Fibroblast of lung (primary cell): ENCODE measurements at regions not wholly inside any gene's neighbourhood (a gene's known extent, or its start where the extent isn't known, plus 50 kb on each side); places are given as distances from the start of the nearest gene placed in this dataset.

ENCODE experiments used
- DNase-seq, 2 donors: peaks; one replicate each; pipeline versions ENCODE4 v3.0.0 to v3.0.0-alpha.2; 2010; ENCODE audit warnings: low read depth in 2 of 2
- H2AFZ ChIP-seq: 2 replicates; pipeline ENCODE4 v1.5.1; 2012; ENCODE audit warnings: low read length, control low read depth, inconsistent platforms
- H3K27ac ChIP-seq: 2 replicates; pipeline ENCODE4 v1.5.1; 2011; ENCODE audit warnings: low read length, control low read depth; ENCODE audit not compliant: insufficient read depth
- H3K27me3 ChIP-seq: 2 replicates; pipeline ENCODE4 v1.5.1; 2011; ENCODE audit warnings: mild to moderate bottlenecking, low read length; ENCODE audit not compliant: control insufficient read depth, insufficient read depth
- H3K36me3 ChIP-seq: 2 replicates; pipeline ENCODE4 v1.5.1; 2011; ENCODE audit warnings: low read length; ENCODE audit not compliant: control insufficient read depth, insufficient read depth
- H3K4me1 ChIP-seq: 2 replicates; pipeline ENCODE4 v1.5.1; 2011; ENCODE audit warnings: low read length; ENCODE audit not compliant: control insufficient read depth, insufficient read depth; ENCODE audit errors: extremely low read depth
- H3K4me2 ChIP-seq: 2 replicates; pipeline ENCODE4 v1.5.1; 2011; ENCODE audit warnings: low read length, control low read depth; ENCODE audit not compliant: insufficient read depth; ENCODE audit errors: extremely low read depth
- H3K4me3 ChIP-seq, 4 experiments: fragments of 200-600 bp in 1 of 4; sonication (generic) in 1 of 4; replicated peaks in 1 of 4; 2 replicates each; pipeline ENCODE4 v1.5.1; 2011 to 2016; ENCODE audit warnings: low read length in 4 of 4, low read depth in 3 of 4, mild to moderate bottlenecking in 3 of 4, control low read depth in 2 of 4, inconsistent platforms in 1 of 4, mixed read lengths in 1 of 4; ENCODE audit not compliant: insufficient read depth in 1 of 4; ENCODE audit errors: control extremely low read depth in 1 of 4
- H3K79me2 ChIP-seq: 2 replicates; pipeline ENCODE4 v1.5.1; 2012; ENCODE audit warnings: mild to moderate bottlenecking, low read length, inconsistent platforms; ENCODE audit not compliant: control insufficient read depth, insufficient read depth
- H3K9ac ChIP-seq: 2 replicates; pipeline ENCODE4 v1.5.1; 2011; ENCODE audit warnings: mild to moderate bottlenecking, low read length, control low read depth; ENCODE audit not compliant: insufficient read depth
- H3K9me3 ChIP-seq: 2 replicates; pipeline ENCODE4 v1.5.1; 2012; ENCODE audit warnings: low read depth, low read length; ENCODE audit not compliant: control insufficient read depth, insufficient read depth
- H4K20me1 ChIP-seq: 2 replicates; pipeline ENCODE4 v1.5.1; 2011; ENCODE audit warnings: low read length; ENCODE audit not compliant: control insufficient read depth, insufficient read depth; ENCODE audit errors: extremely low read depth
- EZH2 ChIP-seq: IDR thresholded peaks from 2 replicates; pipeline ENCODE4 v1.5.1; 2012; ENCODE audit warnings: low read length, control low read depth, mild to moderate bottlenecking; ENCODE audit errors: missing control alignments
- TF ChIP-seq, protein P1 (sequence below), 2 donors: IDR thresholded peaks in 1 of 2; conservative IDR thresholded peaks in 1 of 2; 1 replicate in 1 of 2; 2 replicates in 1 of 2; pipeline ENCODE4 v1.5.1; 2011 to 2012; ENCODE audit warnings: low read length in 2 of 2, control low read depth in 1 of 2, inconsistent platforms in 1 of 2, low read depth in 1 of 2, mild to moderate bottlenecking in 1 of 2

DNA sequence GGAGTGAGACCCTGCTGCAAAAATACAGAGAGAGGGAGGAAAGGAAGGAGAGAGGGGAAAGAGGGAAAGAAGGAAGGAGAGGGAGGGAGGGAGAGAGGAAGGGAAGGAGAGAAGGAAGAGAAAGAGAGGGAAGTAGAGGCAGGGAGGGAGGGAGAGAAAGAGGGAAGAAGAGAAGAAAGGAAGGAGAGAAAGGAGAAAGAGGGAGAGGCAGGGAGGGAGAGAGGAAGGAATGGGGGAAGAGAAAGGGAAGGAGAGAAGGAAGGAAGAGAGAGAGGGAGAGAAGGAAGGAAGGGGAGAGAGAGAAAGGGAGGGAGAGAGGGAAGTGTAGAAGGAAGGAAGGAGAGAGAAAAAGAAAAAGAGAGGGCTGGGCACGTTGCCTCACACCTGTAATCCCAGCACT is 121.7 kb downstream of the TMEM130 start:
- TF ChIP-seq, protein P1, sequence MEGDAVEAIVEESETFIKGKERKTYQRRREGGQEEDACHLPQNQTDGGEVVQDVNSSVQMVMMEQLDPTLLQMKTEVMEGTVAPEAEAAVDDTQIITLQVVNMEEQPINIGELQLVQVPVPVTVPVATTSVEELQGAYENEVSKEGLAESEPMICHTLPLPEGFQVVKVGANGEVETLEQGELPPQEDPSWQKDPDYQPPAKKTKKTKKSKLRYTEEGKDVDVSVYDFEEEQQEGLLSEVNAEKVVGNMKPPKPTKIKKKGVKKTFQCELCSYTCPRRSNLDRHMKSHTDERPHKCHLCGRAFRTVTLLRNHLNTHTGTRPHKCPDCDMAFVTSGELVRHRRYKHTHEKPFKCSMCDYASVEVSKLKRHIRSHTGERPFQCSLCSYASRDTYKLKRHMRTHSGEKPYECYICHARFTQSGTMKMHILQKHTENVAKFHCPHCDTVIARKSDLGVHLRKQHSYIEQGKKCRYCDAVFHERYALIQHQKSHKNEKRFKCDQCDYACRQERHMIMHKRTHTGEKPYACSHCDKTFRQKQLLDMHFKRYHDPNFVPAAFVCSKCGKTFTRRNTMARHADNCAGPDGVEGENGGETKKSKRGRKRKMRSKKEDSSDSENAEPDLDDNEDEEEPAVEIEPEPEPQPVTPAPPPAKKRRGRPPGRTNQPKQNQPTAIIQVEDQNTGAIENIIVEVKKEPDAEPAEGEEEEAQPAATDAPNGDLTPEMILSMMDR (conservative IDR thresholded peaks at IDR 0.05 in 1 of 2, IDR thresholded peaks at IDR 0.05 in 1 of 2; ENCODE audit: low read depth in 1 of 2, low read length in 2 of 2) = no peak
- no peak for TF ChIP-seq EZH2
- Histone ChIP-seq H3K9me3 (no peaks in the 10 kb centered on the region), H3K9ac (no peak overlapping the region), H3K79me2 (no peaks in the 10 kb centered on the region), H3K27ac (no peak overlapping the region), H3K4me2 (no peak overlapping the region), H4K20me1 (no peaks in the 10 kb centered on the region), H2AFZ (no peak overlapping the region), H3K27me3 (no peaks in the 10 kb centered on the region), H3K4me3 (no peak overlapping the region), H3K36me3 (no peaks in the 10 kb centered on the region), H3K4me1 (no peaks in the 10 kb centered on the region)
- no peak for DNase-seq

DNA sequence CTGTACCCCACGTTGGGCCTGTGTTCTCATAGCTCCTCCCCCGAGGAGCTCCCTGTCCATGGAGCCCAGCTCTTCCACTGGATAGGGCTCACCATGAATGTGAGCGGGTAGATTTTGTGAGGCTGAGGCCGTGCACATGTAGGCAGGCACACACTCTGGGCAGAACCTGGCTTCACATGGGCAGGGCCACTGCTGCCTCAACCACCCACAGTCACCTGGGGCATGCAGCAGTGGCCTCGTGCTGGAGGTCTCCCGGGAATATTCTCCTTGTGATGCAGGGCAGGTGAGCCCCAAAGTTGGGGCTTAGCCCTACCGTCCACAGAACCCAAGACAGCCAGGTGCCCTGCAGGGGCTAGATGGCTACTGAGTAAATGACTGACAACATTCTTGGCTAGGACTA is 116.6 kb downstream of the TMEM130 start:
- H3K4me2 ChIP-seq = no peak overlapping the region
- TF ChIP-seq, protein P1 (conservative IDR thresholded peaks at IDR 0.05 in 1 of 2, IDR thresholded peaks at IDR 0.05 in 1 of 2; ENCODE audit: low read depth in 1 of 2, low read length in 2 of 2) = no peak
- TF ChIP-seq EZH2 = no peak
- DNase-seq = no peak
- no peaks in the 10 kb centered on the region for H3K4me1 ChIP-seq
- no peak overlapping the region for H3K27ac ChIP-seq
- H3K36me3 ChIP-seq = no peaks in the 10 kb centered on the region
- no peak overlapping the region for H2AFZ ChIP-seq
- H4K20me1 ChIP-seq = no peaks in the 10 kb centered on the region
- H3K79me2 ChIP-seq = no peaks in the 10 kb centered on the region
- H3K27me3 ChIP-seq = no peaks in the 10 kb centered on the region
- no peaks in the 10 kb centered on the region for H3K9me3 ChIP-seq
- no peak overlapping the region for H3K4me3 ChIP-seq
- no peak overlapping the region for H3K9ac ChIP-seq

DNA sequence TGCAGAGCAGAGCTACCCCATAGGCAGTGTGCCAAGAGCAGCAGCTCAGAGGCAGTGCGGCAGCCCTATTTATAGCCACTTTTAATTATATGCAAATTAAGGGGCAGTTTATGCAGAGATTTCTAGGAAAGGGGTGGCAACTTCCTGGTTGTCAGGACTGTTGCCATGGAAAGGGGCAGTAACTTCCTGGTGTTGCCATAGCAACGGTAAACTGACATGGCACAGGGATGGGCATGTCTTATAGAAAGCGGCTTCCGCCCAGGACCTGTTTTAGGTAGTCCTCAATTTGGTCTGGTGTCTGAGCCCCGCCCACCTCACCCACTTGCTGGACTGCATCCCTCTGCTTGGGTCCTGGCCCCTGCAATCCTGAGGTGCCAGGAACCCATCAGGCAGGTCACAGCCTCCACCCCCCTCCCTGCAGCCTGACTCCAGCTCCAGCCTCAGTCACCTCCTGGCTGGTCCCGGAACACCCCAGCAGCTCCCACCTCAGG is 115.8 kb downstream of the TMEM130 start:
- no peaks in the 10 kb centered on the region for H3K79me2 ChIP-seq
- H3K9ac ChIP-seq = no peak overlapping the region
- no peaks in the 10 kb centered on the region for H4K20me1 ChIP-seq
- H3K36me3 ChIP-seq = no peaks in the 10 kb centered on the region
- H3K9me3 ChIP-seq = no peaks in the 10 kb centered on the region
- H3K4me2 ChIP-seq = no peak overlapping the region
- no peak overlapping the region for H3K4me3 ChIP-seq
- H2AFZ ChIP-seq = no peak overlapping the region
- no peak overlapping the region for H3K27ac ChIP-seq
- H3K27me3 ChIP-seq = no peaks in the 10 kb centered on the region
- peak in 1 of 2 donors; percentile 48 for DNase-seq
- TF ChIP-seq, protein P1 (conservative IDR thresholded peaks at IDR 0.05 in 1 of 2, IDR thresholded peaks at IDR 0.05 in 1 of 2; ENCODE audit: low read depth in 1 of 2, low read length in 2 of 2) = no peak
- no peak for TF ChIP-seq EZH2
- H3K4me1 ChIP-seq = no peaks in the 10 kb centered on the region
